ENCODE measurements at regions not wholly inside any gene's neighbourhood (a gene's known extent, or its start where the extent isn't known, plus 50 kb on each side); places are given as distances from the start of the nearest gene placed in this dataset.

DNA sequence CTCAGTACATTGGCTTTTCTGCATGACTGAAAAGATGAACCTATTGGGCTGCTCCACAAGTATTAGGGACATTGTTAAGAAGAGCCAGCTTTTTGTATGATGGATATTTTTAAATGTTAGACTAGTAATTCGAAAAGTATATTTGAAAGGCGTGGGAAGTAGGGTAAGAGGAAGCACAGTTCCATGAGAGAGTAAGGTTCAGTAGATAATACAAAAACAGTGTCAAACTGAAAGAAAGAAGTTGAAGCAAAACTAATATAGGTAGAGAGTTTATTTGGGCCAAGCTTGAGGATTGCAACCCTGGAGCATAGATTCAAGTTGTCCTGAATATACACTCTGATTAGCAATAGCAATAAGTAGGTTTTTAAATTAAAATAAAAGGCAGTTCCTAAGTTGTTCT lies 193.9 kb downstream of the RASSF9 start:
- no peak for DNase-seq

DNA sequence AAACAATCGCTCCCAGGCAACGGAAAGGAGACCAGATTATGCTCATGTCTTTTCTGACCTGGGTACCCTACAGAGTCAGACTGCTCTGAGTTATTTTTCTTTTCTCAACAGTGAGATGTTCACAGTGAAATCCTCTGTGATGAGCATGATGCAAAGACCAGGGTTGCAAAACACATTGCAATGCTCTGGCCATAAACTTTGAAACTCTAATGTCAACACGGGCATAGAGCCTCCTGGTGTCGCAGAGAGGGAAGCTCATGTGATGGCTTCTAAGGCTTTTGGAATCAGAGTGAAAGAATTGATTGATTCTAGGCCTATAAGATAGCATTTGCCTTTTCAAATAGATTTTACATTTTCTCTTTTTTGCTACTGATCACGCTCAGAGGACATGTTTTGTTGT lies 193.4 kb downstream of the RASSF9 start:
- DNase-seq: no peak

DNA sequence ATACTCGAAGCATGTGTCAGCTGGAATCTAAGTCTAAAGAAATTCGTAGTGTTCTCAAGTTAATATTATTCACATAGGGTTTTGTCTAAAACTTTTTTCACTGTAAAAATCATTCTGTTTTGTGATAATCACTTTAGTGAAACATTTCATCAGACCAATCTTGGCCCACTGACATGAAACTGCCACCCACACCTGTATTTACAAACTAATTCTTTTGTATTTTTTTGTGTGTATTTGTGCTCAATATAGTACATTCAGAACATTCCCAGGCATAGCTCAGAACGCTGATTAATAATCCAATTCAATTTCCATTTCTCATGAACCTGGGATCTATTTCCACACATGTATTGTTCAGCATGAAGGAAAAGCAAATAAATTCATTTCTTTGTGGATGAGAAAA lies 191.7 kb downstream of the RASSF9 start:
- DNase-seq: no peak

DNA sequence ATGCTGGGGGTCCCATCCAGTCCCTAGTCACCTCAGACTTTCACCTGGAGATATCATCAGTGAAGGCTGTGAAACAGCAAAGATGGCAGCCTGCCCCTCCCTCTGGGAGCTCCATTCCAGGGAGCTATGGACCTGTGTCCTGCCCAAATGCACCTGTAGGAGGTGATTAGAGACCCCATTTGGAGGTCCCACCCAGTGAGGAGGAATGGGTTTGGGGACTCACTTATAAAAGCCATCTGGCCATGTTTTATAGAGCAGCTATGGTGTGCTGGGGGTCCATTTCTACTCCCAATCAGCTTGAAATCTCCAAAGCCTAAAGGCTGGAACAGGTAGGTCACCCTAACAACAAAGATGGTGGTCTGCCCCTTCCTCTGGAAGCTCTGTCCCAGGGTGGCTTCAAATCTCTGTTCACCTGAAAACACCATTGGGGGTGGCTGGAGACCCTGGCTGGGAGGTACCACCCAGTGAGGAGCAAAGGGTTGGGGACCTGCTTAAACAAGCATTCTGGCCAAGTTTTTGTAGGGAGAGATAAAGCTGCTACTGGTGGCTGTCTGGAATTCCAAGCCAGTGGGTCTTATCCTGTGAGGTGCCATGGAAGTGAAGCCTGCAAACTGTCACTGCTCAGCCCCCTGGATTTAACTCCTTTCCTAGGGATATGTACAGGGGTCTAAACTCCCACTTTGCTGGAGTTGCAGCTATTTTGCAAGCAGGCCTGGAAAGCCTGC lies 182.3 kb downstream of the RASSF9 start:
- DNase-seq: no peak

DNA sequence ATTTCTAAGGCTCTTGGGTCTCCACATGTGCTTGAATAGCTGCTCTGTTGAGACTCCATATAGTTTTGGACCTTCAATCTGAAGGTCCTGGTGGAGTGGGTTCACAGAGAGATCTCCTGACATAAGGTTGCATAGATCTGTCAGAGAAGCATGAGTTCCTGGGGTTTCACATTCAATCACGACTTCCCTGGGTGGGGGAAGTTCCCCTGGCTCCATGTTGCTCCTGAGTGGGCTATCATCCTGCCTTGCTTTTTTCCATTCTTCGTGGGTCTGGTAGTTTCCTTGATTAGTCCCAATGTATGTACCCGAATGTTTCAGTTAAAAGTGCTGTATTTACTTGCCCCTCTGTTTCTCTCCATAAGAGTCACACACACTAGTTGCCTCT lies 181.8 kb downstream of the RASSF9 start:
- no peak for DNase-seq

DNA sequence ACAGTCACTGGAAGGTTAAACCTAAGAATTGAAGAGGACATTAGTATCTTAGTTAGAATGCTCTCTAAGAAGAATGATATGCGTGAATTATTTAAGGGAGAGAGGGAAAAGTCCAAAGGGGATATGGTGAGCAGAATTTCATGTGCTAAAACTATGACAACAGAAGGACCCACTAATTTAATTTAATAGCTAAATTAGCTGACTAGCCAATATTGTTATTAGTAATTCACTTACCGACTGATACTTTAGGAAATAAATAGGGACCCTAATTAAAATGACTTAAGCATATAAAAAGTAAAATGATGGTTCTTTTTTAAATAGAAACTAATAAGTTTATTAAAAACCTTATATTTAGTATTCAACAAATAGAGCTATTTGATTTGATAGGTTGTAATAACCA lies 179.6 kb downstream of the RASSF9 start:
- DNase-seq: no peak

DNA sequence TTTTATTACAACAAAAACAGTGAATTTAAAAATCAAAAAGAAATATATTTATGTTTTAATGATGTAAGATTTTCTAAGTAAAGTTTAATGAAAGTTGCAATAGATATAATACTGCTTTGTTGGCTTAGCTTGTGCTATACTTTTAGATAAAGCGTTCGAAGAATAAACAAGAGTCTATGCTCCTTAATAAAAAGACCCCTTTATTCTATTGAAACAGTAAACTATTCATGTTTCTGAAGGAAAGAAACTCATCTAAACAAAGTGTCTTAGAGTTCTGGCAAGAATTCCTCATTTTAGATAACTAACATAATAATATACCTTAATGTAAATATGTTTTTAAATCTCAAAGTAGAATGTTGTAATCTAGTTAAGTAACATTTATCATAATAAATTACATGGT lies 179.0 kb downstream of the RASSF9 start:
- DNase-seq: no peak

DNA sequence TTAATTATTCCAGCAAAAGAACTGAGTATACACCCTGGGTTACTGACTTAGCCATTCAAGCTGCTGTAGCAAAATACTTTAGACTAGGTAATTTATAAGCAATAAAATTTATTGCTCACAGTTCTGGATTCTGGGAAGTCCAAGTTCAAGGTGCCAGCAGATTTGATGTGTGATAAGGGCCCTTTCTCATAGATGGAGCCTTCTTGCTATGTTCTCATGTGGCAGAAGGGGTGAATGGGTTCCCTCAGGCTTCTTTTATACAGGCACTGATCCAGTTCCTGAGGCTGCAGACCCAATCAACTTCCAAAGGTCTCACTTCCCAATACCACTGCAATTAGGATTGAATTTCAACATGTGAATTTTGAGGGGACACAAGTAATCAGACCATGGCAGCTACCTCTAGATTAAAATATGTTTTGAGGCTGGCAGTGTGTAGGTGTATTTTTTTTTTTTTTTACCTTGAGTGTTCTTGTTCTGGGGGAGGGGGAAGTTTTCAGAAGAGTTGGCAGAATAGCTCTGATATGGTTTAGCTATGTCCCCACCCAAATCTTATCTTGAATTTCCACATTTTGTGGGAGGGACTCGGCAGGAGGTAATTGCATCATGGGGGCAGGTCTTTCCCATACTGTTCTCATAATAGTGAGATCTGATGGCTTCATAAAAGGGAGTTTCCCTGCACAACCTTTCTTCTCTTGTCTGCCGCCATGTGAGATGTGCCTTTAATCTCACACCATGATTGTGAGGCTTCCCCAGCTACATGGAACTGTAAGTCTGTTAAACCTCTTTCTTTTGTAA lies 178.2 kb downstream of the RASSF9 start:
- no peak for DNase-seq

DNA sequence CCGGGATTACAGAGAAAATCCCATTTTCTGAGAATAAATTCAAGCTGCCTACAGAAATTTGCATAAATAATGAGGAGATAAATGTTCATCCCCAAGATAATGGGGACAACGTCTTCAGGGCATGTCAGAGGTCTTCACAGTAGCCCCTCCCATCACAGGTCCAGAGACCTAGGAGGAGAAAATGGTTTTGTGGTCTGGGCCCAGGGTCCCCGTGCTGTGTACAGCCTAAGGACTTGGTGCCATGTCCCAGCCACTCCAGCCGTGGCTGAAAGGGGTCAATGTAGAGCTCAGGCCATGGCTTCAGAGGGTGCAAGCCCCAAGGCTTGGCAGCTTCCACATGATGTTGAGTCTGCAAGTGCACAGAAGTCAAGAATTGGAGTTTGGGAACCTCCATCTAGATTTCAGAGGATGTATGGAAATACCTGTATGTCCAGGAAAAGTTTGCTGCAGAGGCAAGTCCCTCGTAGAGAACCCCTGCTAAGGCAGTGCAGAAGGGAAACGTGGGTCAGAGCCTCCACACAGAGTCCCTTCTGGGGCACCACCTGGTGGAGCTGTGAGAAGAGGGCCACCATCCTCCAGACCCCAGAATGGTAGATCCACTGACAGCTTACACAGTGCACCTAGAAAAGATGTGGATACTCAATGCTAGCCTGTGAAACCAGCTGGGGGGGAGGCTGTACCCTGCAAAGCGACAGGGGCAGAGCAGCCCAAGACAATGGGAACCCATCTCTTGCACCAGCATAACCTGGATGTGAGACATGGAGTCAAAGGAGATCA lies 176.3 kb downstream of the RASSF9 start:
- DNase-seq: no peak

DNA sequence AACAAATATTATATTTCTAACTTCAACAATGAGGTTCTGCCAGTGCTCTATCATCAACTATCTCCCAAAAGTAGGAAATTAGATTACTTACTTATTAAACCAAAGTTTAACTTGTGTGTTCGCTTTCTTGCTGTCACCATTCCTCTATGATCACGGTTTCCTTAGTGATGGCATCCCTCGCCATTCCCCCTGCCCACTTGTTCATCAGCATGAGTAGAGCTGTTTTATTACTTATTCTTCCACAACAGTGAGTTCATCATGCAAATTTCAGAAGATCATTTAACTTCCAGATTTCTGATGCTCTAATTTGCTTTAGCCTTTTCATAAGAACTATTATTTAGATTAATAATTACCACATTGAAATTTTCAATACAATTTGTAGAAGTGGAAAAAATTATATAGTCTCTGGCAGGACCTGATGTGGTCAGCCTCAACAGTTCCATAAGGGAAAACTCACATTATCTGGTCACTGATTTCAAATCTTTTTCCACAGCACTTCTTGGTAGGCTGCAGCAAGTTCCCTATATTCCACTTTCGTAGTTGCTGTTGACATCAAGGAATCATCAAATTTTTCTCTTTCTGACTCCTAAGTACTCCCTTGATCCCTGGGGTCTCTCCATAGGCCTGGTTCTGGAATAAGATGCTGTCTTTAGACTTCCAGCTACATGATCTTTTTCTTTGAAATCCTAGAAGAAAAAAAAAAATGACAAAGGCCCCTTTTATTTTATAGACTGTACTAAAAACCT lies 174.6 kb downstream of the RASSF9 start:
- DNase-seq: no peak

DNA sequence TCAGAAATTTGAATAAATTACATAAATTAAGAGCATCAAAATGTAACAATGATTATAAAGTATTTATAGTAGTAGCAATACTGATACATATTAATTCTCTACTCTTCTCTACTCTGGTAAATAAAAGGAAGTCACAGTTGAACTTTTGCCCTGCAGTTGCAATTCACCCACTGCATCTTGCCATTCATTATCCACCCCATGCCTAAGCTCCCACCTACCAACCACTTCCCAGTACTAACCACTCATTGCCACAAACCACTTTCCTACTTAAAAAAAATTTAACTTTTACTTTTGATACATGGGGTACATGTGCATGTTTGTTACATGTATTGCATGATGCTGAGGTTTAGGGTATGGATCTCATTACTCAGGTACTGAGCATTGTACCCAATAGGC lies 174.0 kb downstream of the RASSF9 start:
- no peak for DNase-seq

DNA sequence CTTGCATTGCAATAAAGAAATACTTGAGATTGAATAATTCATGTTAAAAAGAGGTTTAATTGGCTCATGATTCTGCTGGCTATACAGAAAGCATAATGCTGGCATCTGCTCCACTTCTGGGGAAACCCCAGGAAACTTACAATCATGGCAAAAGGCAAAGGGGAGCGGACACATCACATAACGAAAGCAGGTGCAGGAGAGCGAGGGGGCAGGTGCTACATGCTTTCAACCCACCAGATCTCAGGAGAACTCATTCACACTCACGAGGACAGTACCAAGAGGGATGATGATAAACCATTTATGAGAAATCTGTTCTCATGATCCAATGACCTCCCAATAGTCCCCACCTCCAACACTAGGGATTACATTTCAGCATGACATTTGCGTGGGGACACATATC lies 172.6 kb downstream of the RASSF9 start:
- no peak for DNase-seq

DNA sequence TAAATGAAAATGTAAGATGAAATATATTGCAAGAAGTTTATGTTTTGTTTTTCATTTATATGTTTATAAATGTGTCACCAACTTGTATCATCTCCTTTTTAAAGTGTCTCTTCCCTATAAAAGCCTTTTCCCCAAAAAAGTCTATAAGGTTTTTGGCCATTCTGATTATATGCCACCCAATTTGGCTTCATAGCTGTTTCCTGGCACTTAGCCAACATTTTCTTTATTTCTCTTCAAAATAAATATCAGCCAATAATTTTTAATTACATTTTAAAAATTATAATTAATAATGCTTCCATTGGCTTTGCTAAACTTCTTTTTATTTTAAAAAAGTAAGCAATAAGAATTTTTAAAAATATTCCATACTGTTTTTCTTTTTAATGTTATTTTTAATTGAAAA lies 171.8 kb downstream of the RASSF9 start:
- DNase-seq: no peak

DNA sequence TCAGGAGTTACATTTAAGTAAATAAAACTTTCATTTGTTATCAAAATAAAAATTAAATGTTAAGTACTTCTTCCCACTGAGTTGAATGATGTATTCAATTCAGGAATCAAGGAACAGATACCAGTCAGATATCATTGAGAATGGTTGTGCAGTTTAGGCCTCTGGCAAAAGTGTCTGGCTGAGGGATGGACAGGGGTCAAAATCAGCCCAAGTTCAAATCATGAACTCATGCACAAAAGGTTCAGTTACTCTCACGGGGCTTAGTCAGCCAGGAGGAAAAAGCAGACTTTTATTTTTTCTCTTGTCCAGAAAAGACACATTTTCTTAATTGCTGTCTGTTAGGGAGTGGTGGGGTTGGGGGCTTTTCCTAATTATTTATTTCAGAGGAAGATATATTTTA lies 166.3 kb downstream of the RASSF9 start:
- no peak for DNase-seq

DNA sequence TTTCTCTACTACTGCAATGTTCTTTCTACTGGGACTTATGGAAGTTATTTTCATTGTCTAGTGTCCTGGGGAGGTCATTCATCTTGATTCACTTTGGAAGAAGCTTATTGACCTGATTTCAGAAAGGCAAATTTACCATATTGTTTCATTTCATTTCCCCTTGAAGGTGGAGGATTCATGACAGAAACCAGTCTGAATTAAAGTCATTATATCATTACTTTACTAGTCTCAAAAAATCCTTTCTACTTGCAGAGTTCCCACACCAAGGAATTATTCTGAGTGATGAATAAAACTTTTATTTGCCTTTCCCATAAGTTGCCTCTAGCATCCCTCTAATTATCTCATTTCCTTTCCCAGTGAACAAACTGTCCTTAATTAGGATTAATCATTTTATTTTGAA lies 163.8 kb downstream of the RASSF9 start:
- no peak for DNase-seq

DNA sequence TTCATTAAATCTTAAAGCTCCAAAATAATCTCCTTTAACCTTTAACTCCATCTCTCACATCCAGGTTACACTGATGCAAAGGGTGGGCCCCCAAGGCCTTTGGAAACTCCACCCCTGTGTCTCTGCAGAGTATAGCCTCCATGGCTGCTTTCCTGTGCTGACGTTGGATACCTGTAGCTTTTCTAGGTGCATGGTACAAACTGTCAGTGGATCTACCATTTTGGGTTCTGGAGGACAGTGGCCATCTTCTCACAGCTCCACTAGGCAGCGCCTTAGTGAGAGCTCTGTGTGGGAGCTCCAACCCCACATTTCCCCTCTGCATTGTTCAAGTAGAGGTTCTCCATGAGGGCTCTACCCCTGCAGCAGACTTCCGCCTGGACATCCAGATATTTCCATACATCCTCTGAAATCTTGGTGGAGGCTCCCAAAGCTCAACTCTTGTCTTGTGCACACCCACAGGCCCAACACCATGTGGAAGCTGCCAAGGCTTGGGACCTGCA lies 162.2 kb downstream of the RASSF9 start:
- DNase-seq: no peak

DNA sequence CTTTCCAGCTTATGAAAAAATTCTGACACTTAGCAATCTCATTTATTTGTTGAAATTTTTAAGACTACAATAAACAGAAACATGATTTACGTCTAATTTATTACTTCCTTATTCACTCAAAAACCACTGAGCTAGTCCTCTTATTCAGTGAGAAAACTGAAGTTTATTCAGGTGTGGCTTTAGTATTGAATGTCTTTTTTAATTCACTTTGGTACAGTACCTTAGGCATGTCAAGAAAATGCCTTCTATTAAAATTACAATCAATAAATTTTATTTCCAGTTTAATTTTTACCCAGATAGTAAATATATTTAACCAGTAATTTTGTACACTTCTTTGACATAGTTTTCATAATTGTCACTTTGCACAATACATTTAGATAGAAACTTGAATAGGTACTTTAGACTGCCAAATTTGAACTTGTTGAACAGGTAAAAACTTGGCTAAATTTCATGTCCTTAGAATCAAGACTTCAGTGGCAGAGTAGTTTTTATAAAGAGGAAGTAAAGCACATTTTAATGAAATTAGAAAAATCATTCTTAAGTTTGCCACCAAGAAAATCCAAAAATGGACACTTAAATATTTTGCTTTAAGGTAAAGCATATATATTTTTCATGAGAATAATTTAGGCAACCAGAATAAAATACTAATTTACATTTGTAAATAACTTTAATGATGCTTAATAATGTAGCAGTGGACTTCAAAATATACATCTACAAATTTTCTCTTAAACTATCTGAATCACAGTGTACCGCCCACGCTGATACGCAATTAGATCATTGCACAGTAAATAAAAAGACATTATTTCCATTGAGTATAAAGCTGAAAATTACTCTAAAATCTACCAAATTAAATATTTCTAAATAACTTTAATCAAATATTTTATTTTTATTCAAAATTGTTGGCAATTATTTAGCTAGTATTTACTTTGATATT lies 159.1 kb downstream of the RASSF9 start:
- DNase-seq: no peak

DNA sequence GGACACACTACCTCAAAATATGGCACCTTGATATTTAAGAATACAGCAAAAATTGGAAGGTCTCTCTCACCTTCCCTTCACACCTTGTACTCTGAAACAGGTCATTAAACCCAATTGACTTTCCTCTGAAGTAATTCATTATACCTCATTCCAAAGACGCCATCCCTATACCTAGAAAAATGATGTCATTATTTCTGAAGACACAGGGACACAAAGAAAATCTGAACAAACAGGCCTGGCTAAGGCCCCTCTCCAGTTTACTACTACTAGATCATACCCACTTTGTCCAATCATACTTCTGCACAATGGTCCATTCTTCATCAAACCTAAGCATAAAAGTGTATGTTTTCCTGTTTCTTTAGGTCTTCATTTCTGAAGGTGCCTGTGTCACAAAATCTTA lies 156.9 kb downstream of the RASSF9 start:
- DNase-seq: no peak

DNA sequence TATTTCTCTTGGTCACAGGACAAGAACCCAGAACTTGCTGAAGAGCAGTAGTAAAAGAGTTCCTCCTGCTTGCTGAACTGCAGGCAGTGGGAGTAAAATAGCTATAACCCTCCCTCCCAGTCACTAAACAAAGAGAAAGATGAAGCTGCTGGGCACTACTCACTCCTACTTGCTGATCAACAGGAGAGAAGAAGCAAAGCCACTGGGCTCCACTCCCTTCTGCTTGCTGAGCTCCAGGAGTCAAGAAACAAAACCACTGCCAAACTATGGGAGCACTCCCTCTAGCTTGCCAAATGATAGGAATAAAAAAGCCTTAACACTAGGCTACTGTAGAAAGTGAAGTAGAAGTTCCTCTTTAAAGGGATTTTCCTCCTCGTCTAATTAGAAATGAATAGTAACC lies 155.3 kb downstream of the RASSF9 start:
- no peak for DNase-seq

DNA sequence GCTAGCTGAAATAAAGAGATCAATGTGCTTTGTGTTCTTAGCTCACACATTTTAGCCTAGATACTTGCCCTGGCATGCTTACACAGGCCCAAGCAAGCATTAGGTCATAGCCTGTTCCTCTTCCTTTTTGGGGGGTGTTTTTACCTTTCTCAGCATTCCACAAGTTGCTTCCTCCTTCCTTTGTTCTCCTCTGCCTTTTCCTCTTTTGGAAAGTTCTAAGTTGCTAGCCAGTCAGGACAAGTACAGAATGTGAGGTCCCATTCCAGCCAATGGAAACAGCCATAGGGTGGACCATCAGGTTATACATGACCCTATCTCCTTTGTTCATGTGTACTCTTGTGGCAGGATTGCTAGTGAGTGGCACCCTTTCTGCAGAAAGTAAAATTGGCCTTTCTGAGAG lies 154.9 kb downstream of the RASSF9 start:
- DNase-seq: no peak

DNA sequence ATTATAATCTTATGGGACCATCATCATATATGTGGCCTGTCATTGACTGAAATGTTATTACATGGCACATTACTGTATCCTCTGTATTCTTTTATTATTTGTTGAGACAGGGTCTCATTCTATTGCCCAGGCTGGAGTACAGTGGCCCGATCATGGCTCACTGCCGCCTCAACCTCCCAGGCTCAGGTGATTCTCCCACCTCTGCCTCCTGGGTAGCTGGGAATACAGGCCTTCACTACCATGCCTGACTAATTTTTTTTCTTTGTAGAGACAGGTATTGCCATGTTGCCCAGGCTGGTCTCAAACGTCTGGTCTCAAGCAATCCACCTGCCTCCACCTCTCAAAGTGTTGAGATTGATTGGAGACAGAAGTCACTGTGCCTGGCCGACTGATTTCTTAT lies 153.2 kb downstream of the RASSF9 start:
- DNase-seq: no peak

DNA sequence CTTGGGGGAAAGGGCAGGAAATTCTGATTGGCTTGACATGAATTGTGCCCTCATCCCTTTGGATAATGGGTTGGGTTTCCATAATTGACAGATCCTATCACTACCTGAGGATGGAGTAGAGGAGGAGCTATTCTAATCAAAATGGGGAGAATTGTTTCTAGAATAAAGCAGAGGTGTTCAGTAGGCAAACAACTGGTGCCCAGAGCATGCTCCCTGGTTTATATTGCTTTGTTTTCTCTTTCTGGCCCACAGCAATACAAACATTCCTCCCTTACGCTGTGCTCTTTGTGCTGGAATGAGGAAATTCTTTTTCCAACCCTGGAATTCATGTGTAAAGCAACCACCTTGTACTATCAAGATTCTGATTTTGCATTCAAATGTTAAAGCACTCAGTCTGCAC lies 147.4 kb downstream of the RASSF9 start:
- no peak for DNase-seq
